Kidney (tissue), 13 donors: ENCODE measurements at regions not wholly inside any gene's neighbourhood (a gene's known extent, or its start where the extent isn't known, plus 50 kb on each side); places are given as distances from the start of the nearest gene placed in this dataset.

ENCODE experiments used
- DNase-seq, 5 donors: peaks; one replicate each; pipeline ENCODE4 v3.0.0-alpha.2; 2013 to 2020
- FAIRE-seq: peaks from 2 replicates; lab custom pipeline; 2012; peaks lifted over from hg19 to GRCh38; lab: Jason Lieb, UNC
- H3K27ac ChIP-seq, 2 donors: one replicate each; pipeline ENCODE4 v1.7.0; 2013; ENCODE audit warnings: low read depth in 2 of 2, low read length in 2 of 2, inconsistent platforms in 1 of 2
- H3K27me3 ChIP-seq: one replicate; pipeline ENCODE4 v1.7.1; 2013; ENCODE audit warnings: low read length, inconsistent platforms; ENCODE audit not compliant: control insufficient read depth, insufficient read depth
- H3K36me3 ChIP-seq, 3 donors: one replicate each; pipeline versions ENCODE4 v1.7.0 to v1.7.1; 2013; ENCODE audit warnings: low read length in 3 of 3, control low read depth in 1 of 3, inconsistent platforms in 1 of 3; ENCODE audit not compliant: insufficient read depth in 3 of 3, control insufficient read depth in 2 of 3
- H3K4me1 ChIP-seq, 3 donors: one replicate each; pipeline versions ENCODE4 v1.7.0 to v1.7.1; 2013; ENCODE audit warnings: low read length in 3 of 3, inconsistent platforms in 1 of 3, low read depth in 1 of 3; ENCODE audit not compliant: control insufficient read depth in 2 of 3, insufficient read depth in 2 of 3
- H3K4me3 ChIP-seq, 3 donors: one replicate each; pipeline versions ENCODE4 v1.7.0 to v1.8.1; 2013; ENCODE audit warnings: low read length in 3 of 3, control low read depth in 1 of 3, inconsistent platforms in 1 of 3
- H3K9ac ChIP-seq, 3 donors: one replicate each; pipeline versions ENCODE4 v1.7.0 to v1.7.1; 2013; ENCODE audit warnings: low read length in 3 of 3, control low read depth in 1 of 3, inconsistent platforms in 1 of 3
- H3K9me3 ChIP-seq, 3 donors: one replicate each; pipeline versions ENCODE4 v1.7.0 to v1.7.1; 2013; ENCODE audit warnings: low read length in 3 of 3, control low read depth in 1 of 3, inconsistent platforms in 1 of 3; ENCODE audit not compliant: control insufficient read depth in 2 of 3, insufficient read depth in 1 of 3
- intact Hi-C: fragments of 100-400 bp; cut with DNase I; formaldehyde crosslinking; loops from one replicate; pipeline ENCODE4 v1.11.1; 2022
- TF ChIP-seq, protein P1 (sequence below): IDR thresholded peaks from 3 replicates; pipeline ENCODE4 v1.5.1; 2012; ENCODE audit warnings: mild to moderate bottlenecking, moderate library complexity, borderline replicate concordance; ENCODE audit not compliant: insufficient read depth; ENCODE audit errors: extremely low read depth
- donor health status: control.
- donor health status: control.
- donor health status: control.
- donor health status: control.
- donor health status: control.
- donor health status: DM: yes; HTN: yes; CAD: no.
- donor health status: Normal renal cell carcinoma (clear cell type).

DNA sequence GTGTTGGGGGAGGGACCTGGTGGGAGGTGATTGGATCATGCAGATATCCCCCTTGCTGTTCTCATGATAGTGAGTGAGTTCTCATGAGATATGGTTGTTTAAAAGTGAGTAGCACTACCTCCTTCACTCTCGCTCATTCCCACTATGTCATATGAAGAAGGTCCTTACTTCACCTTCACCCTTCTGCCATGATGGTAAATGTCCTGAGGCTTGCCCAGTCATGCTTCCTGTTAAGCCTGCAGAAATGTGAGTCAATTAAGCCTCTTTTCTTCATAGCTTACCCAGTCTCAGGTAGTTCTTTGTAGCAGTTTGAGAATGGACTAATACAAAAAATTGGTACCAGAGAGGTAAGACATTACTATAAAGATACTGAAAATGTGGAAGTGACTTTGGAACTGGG lies 425.9 kb downstream of the HTR1B start:
- H3K27me3 ChIP-seq: no peaks in the 10 kb centered on the region
- intact Hi-C loops: no loop called here
- no peak overlapping the region for H3K9ac ChIP-seq
- H3K9me3 ChIP-seq: no peaks in the 10 kb centered on the region
- H3K27ac ChIP-seq: no peak overlapping the region
- no peaks in the 10 kb centered on the region for H3K4me1 ChIP-seq
- FAIRE-seq (no peak), DNase-seq (no peak)
- H3K36me3 ChIP-seq: no peaks in the 10 kb centered on the region
- TF ChIP-seq, protein P1, sequence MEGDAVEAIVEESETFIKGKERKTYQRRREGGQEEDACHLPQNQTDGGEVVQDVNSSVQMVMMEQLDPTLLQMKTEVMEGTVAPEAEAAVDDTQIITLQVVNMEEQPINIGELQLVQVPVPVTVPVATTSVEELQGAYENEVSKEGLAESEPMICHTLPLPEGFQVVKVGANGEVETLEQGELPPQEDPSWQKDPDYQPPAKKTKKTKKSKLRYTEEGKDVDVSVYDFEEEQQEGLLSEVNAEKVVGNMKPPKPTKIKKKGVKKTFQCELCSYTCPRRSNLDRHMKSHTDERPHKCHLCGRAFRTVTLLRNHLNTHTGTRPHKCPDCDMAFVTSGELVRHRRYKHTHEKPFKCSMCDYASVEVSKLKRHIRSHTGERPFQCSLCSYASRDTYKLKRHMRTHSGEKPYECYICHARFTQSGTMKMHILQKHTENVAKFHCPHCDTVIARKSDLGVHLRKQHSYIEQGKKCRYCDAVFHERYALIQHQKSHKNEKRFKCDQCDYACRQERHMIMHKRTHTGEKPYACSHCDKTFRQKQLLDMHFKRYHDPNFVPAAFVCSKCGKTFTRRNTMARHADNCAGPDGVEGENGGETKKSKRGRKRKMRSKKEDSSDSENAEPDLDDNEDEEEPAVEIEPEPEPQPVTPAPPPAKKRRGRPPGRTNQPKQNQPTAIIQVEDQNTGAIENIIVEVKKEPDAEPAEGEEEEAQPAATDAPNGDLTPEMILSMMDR: no peak
- H3K4me3 ChIP-seq: no peak overlapping the region

DNA sequence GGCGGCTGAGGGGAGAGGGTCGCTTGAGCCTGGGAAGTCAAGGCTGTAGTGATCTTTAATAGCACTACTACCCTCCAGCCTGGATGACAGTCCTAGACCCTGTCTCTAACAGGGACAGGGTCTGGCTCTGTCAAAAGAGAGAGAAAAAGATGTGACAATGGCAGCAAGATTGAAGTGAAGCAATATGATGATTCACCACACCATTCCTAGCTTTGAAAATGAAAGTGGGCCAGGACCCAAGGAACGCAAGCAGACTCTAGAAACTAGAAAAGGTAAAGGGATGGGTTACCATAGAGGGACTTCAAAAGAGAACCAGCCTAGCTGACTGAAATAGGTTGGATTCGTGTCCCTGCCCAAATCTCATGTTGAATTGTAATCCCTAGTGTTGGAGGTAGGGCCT lies 426.9 kb downstream of the HTR1B start:
- TF ChIP-seq, protein P1: no peak
- no peak for FAIRE-seq
- no peak overlapping the region for H3K9ac ChIP-seq
- H3K27ac ChIP-seq: no peak overlapping the region
- H3K4me3 ChIP-seq: no peak overlapping the region
- H3K36me3 ChIP-seq: no peaks in the 10 kb centered on the region
- intact Hi-C loops: no loop called here
- H3K4me1 ChIP-seq: no peaks in the 10 kb centered on the region
- H3K27me3 ChIP-seq: no peaks in the 10 kb centered on the region
- H3K9me3 ChIP-seq: no peaks in the 10 kb centered on the region
- DNase-seq: no peak

DNA sequence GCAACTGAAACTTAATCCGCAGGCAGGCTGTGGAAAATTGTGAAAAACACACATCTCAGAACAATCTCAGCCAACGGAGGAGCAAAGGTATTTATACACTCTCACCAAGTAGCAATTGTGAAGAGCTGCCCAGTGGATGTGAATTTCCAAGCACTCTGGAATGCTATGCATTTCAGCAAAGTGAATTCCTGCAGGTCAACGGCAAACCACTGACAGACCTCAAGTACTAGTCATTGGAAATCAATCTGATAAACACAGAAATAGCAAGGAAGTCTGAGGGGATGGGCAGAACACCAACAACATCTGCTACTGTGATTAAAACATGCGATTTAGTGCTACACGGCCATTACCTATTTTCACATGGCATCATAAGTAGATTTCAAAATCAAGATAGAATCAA lies 429.1 kb downstream of the HTR1B start:
- intact Hi-C loops: no loop called here
- TF ChIP-seq, protein P1: no peak
- FAIRE-seq: no peak
- Histone ChIP-seq H3K27me3 (no peaks in the 10 kb centered on the region), H3K9me3 (no peaks in the 10 kb centered on the region), H3K36me3 (no peaks in the 10 kb centered on the region), H3K27ac (no peak overlapping the region), H3K9ac (no peak overlapping the region), H3K4me1 (no peaks in the 10 kb centered on the region), H3K4me3 (no peak overlapping the region)
- DNase-seq: no peak
